HG02763 (cell line): ENCODE measurements at regions not wholly inside any gene's neighbourhood (a gene's known extent, or its start where the extent isn't known, plus 50 kb on each side); places are given as distances from the start of the nearest gene placed in this dataset.

Experiments used
- ATAC-seq: cut with Tn5 transposase; IDR thresholded peaks from one replicate; pipeline ENCODE4 v1.9.1; 2021; ENCODE audit warnings: mild to moderate bottlenecking, moderate library complexity; ENCODE audit not compliant: unreplicated experiment

GRCh38 chr3:176737480-176738110 is 459.7 kb downstream of the TBL1XR1 start:
- ATAC-seq, result no peak

- ATAC-seq, result no peak
These were observed 463.1 kb downstream of the TBL1XR1 start for GRCh38 chr3:176734146-176734545.

GRCh38 chr3:176724394-176724759 is 472.9 kb downstream of the TBL1XR1 start:
- ATAC-seq, result no peak

- no peak for ATAC-seq
These were observed 473.4 kb downstream of the TBL1XR1 start for GRCh38 chr3:176723758-176724393.

- no peak for ATAC-seq
These were observed 483.2 kb downstream of the TBL1XR1 start for GRCh38 chr3:176714034-176714433.

- no peak for ATAC-seq
These were observed 485.1 kb downstream of the TBL1XR1 start for GRCh38 chr3:176712191-176712590.

GRCh38 chr3:176699288-176699687 is 498.0 kb downstream of the TBL1XR1 start:
- no peak for ATAC-seq

GRCh38 chr3:176697284-176697889 is 499.9 kb downstream of the TBL1XR1 start:
- ATAC-seq, result no peak

- ATAC-seq, result no peak
These were observed 500.5 kb downstream of the TBL1XR1 start for GRCh38 chr3:176696816-176697215.

- no peak for ATAC-seq
These were observed 504.1 kb downstream of the TBL1XR1 start for GRCh38 chr3:176692966-176693785.

- ATAC-seq, result no peak
These were observed 504.9 kb downstream of the TBL1XR1 start for GRCh38 chr3:176692199-176692965.

- no peak for ATAC-seq
These were observed 507.0 kb downstream of the TBL1XR1 start for GRCh38 chr3:176690083-176690869.

GRCh38 chr3:176687754-176688153 is 509.5 kb downstream of the TBL1XR1 start:
- no peak for ATAC-seq

GRCh38 chr3:176683382-176683781 is 513.9 kb downstream of the TBL1XR1 start:
- no peak for ATAC-seq

- no peak for ATAC-seq
These were observed 533.1 kb downstream of the TBL1XR1 start for GRCh38 chr3:176663837-176664831.

- no peak for ATAC-seq
These were observed 533.9 kb downstream of the TBL1XR1 start for GRCh38 chr3:176663387-176663786.

- no peak for ATAC-seq
These were observed 535.8 kb downstream of the TBL1XR1 start for GRCh38 chr3:176661432-176661964.

- no peak for ATAC-seq
These were observed 541.7 kb downstream of the TBL1XR1 start for GRCh38 chr3:176655404-176656094.
